Stomach smooth muscle (tissue), 2 donors: ENCODE measurements at regions not wholly inside any gene's neighbourhood (a gene's known extent, or its start where the extent isn't known, plus 50 kb on each side); places are given as distances from the start of the nearest gene placed in this dataset.

Experiments
- H3K27ac ChIP-seq: one replicate; pipeline ENCODE4 v1.7.0; 2013; ENCODE audit warnings: mild to moderate bottlenecking, low read length, inconsistent platforms
- H3K27me3 ChIP-seq, 2 donors: one replicate each; pipeline ENCODE4 v1.7.0; 2013; ENCODE audit warnings: low read length in 2 of 2; ENCODE audit not compliant: insufficient read depth in 2 of 2, control insufficient read depth in 1 of 2
- H3K36me3 ChIP-seq, 2 donors: one replicate each; pipeline ENCODE4 v1.7.0; 2013; ENCODE audit warnings: low read length in 2 of 2; ENCODE audit not compliant: control insufficient read depth in 2 of 2, insufficient read depth in 2 of 2
- H3K4me1 ChIP-seq: one replicate; pipeline ENCODE4 v1.7.0; 2013; ENCODE audit warnings: low read length; ENCODE audit not compliant: control insufficient read depth, insufficient read depth
- H3K4me3 ChIP-seq, 2 donors: one replicate each; pipeline ENCODE4 v1.7.0; 2013; ENCODE audit warnings: low read length in 2 of 2
- H3K9ac ChIP-seq, 2 donors: one replicate each; pipeline ENCODE4 v1.7.0; 2013; ENCODE audit warnings: low read length in 2 of 2, mild to moderate bottlenecking in 1 of 2
- H3K9me3 ChIP-seq, 2 donors: one replicate each; pipeline ENCODE4 v1.7.0; 2013; ENCODE audit warnings: low read length in 2 of 2; ENCODE audit not compliant: control insufficient read depth in 2 of 2
- donor health status: healthy.
- donor health status: Pancreatic carcinoma.

- Histone ChIP-seq H3K4me1 (no peaks in the 10 kb centered on the region), H3K9me3 (no peaks in the 10 kb centered on the region), H3K9ac (no peak overlapping the region), H3K36me3 (no peaks in the 10 kb centered on the region), H3K4me3 (no peak overlapping the region), H3K27ac (no peak overlapping the region), H3K27me3 (peaks cover 3 to 8% of the 10 kb centered on the region in 2 donors)
Measured at GRCh38 chr20:20888266-20888656, 175.8 kb upstream of the RALGAPA2 start.

- Histone ChIP-seq H3K27ac (no peak overlapping the region), H3K4me3 (no peak overlapping the region), H3K4me1 (no peaks in the 10 kb centered on the region), H3K9ac (no peak overlapping the region), H3K36me3 (no peaks in the 10 kb centered on the region), H3K9me3 (no peaks in the 10 kb centered on the region), H3K27me3 (peaks cover 3 to 8% of the 10 kb centered on the region in 2 donors)
Measured at GRCh38 chr20:20887593-20888265, 175.3 kb upstream of the RALGAPA2 start.

GRCh38 chr20:20881808-20882207 is 169.4 kb upstream of the RALGAPA2 start:
- Histone ChIP-seq H3K4me3 (no peak overlapping the region), H3K27me3 (peaks cover 2 to 5% of the 10 kb centered on the region in 2 donors), H3K9ac (no peak overlapping the region), H3K4me1 (no peaks in the 10 kb centered on the region), H3K36me3 (no peaks in the 10 kb centered on the region), H3K9me3 (no peaks in the 10 kb centered on the region), H3K27ac (no peak overlapping the region)

GRCh38 chr20:20877079-20877478 is 164.6 kb upstream of the RALGAPA2 start:
- H3K4me1 ChIP-seq = no peaks in the 10 kb centered on the region
- H3K4me3 ChIP-seq = no peak overlapping the region
- no peak overlapping the region for H3K9ac ChIP-seq
- H3K9me3 ChIP-seq = no peaks in the 10 kb centered on the region
- no peak overlapping the region for H3K27ac ChIP-seq
- peaks cover 2 to 4% of the 10 kb centered on the region in 2 donors for H3K27me3 ChIP-seq
- no peaks in the 10 kb centered on the region for H3K36me3 ChIP-seq

GRCh38 chr20:20875716-20876115 is 163.3 kb upstream of the RALGAPA2 start:
- Histone ChIP-seq H3K36me3 (no peaks in the 10 kb centered on the region), H3K27ac (no peak overlapping the region), H3K4me3 (no peak overlapping the region), H3K4me1 (no peaks in the 10 kb centered on the region), H3K9ac (no peak overlapping the region), H3K9me3 (no peaks in the 10 kb centered on the region), H3K27me3 (peaks cover 2 to 8% of the 10 kb centered on the region in 2 donors)

GRCh38 chr20:20872428-20872827 is 160.0 kb upstream of the RALGAPA2 start:
- no peaks in the 10 kb centered on the region for H3K9me3 ChIP-seq
- no peaks in the 10 kb centered on the region for H3K4me1 ChIP-seq
- H3K9ac ChIP-seq = no peak overlapping the region
- no peak overlapping the region for H3K27ac ChIP-seq
- peaks cover 0 to 8% of the 10 kb centered on the region in 2 donors for H3K27me3 ChIP-seq
- no peaks in the 10 kb centered on the region for H3K36me3 ChIP-seq
- H3K4me3 ChIP-seq = no peak overlapping the region

GRCh38 chr20:20869161-20869775 is 156.8 kb upstream of the RALGAPA2 start:
- H3K4me1 ChIP-seq = no peaks in the 10 kb centered on the region
- H3K27me3 ChIP-seq = peaks cover 0 to 8% of the 10 kb centered on the region in 2 donors
- no peak overlapping the region for H3K4me3 ChIP-seq
- no peaks in the 10 kb centered on the region for H3K9me3 ChIP-seq
- no peak overlapping the region for H3K27ac ChIP-seq
- no peak overlapping the region for H3K9ac ChIP-seq
- no peaks in the 10 kb centered on the region for H3K36me3 ChIP-seq

- no peaks in the 10 kb centered on the region for H3K36me3 ChIP-seq
- no peak overlapping the region for H3K4me3 ChIP-seq
- no peaks in the 10 kb centered on the region for H3K4me1 ChIP-seq
- H3K9ac ChIP-seq = no peak overlapping the region
- H3K27me3 ChIP-seq = peaks cover 0 to 3% of the 10 kb centered on the region in 2 donors
- no peaks in the 10 kb centered on the region for H3K9me3 ChIP-seq
- no peak overlapping the region for H3K27ac ChIP-seq
Measured at GRCh38 chr20:20864351-20865096, 152.1 kb upstream of the RALGAPA2 start.

GRCh38 chr20:20860078-20860806 is 147.8 kb upstream of the RALGAPA2 start:
- no peaks in the 10 kb centered on the region for H3K4me1 ChIP-seq
- H3K27me3 ChIP-seq = peaks cover 3 to 8% of the 10 kb centered on the region in 2 donors
- H3K4me3 ChIP-seq = no peak overlapping the region
- no peaks in the 10 kb centered on the region for H3K9me3 ChIP-seq
- H3K27ac ChIP-seq = no peak overlapping the region
- H3K9ac ChIP-seq = peak overlapping the region in 1 of 2 donors; percentile 13
- no peaks in the 10 kb centered on the region for H3K36me3 ChIP-seq

- H3K27me3 ChIP-seq = peaks cover 3 to 8% of the 10 kb centered on the region in 2 donors
- H3K4me3 ChIP-seq = no peak overlapping the region
- no peaks in the 10 kb centered on the region for H3K4me1 ChIP-seq
- H3K9me3 ChIP-seq = no peaks in the 10 kb centered on the region
- no peak overlapping the region for H3K27ac ChIP-seq
- H3K9ac ChIP-seq = no peak overlapping the region
- H3K36me3 ChIP-seq = no peaks in the 10 kb centered on the region
Measured at GRCh38 chr20:20859510-20859909, 147.1 kb upstream of the RALGAPA2 start.
